CD4-positive, CD25-positive, alpha-beta regulatory T cell (primary cell): ENCODE measurements at regions not wholly inside any gene's neighbourhood (a gene's known extent, or its start where the extent isn't known, plus 50 kb on each side); places are given as distances from the start of the nearest gene placed in this dataset.

ENCODE experiments used
- ATAC-seq, 2 donors: fragments of 150-1000 bp; cut with Tn5 transposase; one replicate each; pipeline ENCODE4 v1.10.0; 2021; ENCODE audit warnings: low read depth in 2 of 2, moderate number of reproducible peaks in 2 of 2, moderate library complexity in 1 of 2
- DNase-seq, 3 donors: peaks; one replicate each; pipeline versions ENCODE4 v3.0.0 to v3.0.0-alpha.2; 2012 to 2022; ENCODE audit warnings: mixed read lengths in 1 of 3
- H3K27ac ChIP-seq: one replicate; pipeline ENCODE4 v1.7.0; 2013; ENCODE audit warnings: mild to moderate bottlenecking, low read length; ENCODE audit not compliant: insufficient read depth, poor library complexity, severe bottlenecking
- H3K27me3 ChIP-seq: one replicate; pipeline ENCODE4 v1.7.0; 2013; ENCODE audit warnings: low read length; ENCODE audit not compliant: control insufficient read depth, insufficient read depth
- H3K36me3 ChIP-seq: one replicate; pipeline ENCODE4 v1.7.0; 2013; ENCODE audit warnings: mild to moderate bottlenecking, low read length, moderate library complexity; ENCODE audit not compliant: control insufficient read depth, insufficient read depth
- H3K4me1 ChIP-seq: 2 replicates; pipeline ENCODE4 v1.7.0; 2013; ENCODE audit warnings: mild to moderate bottlenecking, low read length; ENCODE audit not compliant: insufficient read depth, control insufficient read depth, poor library complexity, severe bottlenecking
- H3K4me3 ChIP-seq: one replicate; pipeline ENCODE4 v1.7.0; 2013; ENCODE audit warnings: low read depth, mild to moderate bottlenecking, low read length, moderate library complexity
- H3K9me3 ChIP-seq, 2 experiments: 1 replicate in 1 of 2; 2 replicates in 1 of 2; pipeline ENCODE4 v1.7.0; 2013; ENCODE audit warnings: low read length in 2 of 2, mild to moderate bottlenecking in 1 of 2, moderate library complexity in 1 of 2; ENCODE audit not compliant: control insufficient read depth in 2 of 2
- H3K27ac Mint-ChIP-seq, 3 donors: one replicate each; pipeline ENCODE4 v1.8.0; 2020 to 2022; ENCODE audit warnings: mild to moderate bottlenecking in 3 of 3, mixed read lengths in 3 of 3, moderate library complexity in 2 of 3
- H3K27me3 Mint-ChIP-seq: one replicate; pipeline ENCODE4 v1.8.0; 2022; ENCODE audit warnings: mild to moderate bottlenecking, mixed read lengths
- H3K36me3 Mint-ChIP-seq: one replicate; pipeline ENCODE4 v1.8.0; 2020; ENCODE audit warnings: mixed read lengths
- H3K4me1 Mint-ChIP-seq, 4 donors: one replicate each; pipeline ENCODE4 v1.8.0; 2020 to 2022; ENCODE audit warnings: mixed read lengths in 4 of 4, mild to moderate bottlenecking in 1 of 4
- H3K4me3 Mint-ChIP-seq, 4 donors: one replicate each; pipeline ENCODE4 v1.8.0; 2020 to 2022; ENCODE audit warnings: mild to moderate bottlenecking in 4 of 4, mixed read lengths in 4 of 4, moderate library complexity in 3 of 4
- H3K9me3 Mint-ChIP-seq, 7 donors: one replicate each; pipeline ENCODE4 v1.8.0; 2020 to 2022; ENCODE audit warnings: mixed read lengths in 7 of 7, mild to moderate bottlenecking in 3 of 7, moderate library complexity in 2 of 7

- H3K36me3 ChIP-seq: no peaks in the 10 kb centered on the region
- H3K27ac Mint-ChIP-seq: no peak overlapping the region
These were observed 834.0 kb downstream of the CDH11 start for GRCh38 chr16:64287655-64288528.

GRCh38 chr16:64282181-64282580 lies 839.7 kb downstream of the CDH11 start:
- no peak overlapping the region for H3K4me3 ChIP-seq
- no peaks in the 10 kb centered on the region for H3K36me3 ChIP-seq
- Mint-ChIP-seq H3K27me3 (no peaks in the 10 kb centered on the region), H3K27ac (no peak overlapping the region), H3K4me1 (no peaks in the 10 kb centered on the region), H3K9me3 (peaks cover 0 to 20% (median 8%) of the 10 kb centered on the region in 7 donors), H3K36me3 (no peaks in the 10 kb centered on the region), H3K4me3 (no peak overlapping the region)
- no peaks in the 10 kb centered on the region for H3K4me1 ChIP-seq
- peaks cover 2 to 12% of the 10 kb centered on the region in 2 experiments for H3K9me3 ChIP-seq
- H3K27ac ChIP-seq: no peak overlapping the region
- H3K27me3 ChIP-seq: no peaks in the 10 kb centered on the region
- no peak for DNase-seq
- no peak for ATAC-seq

More at GRCh38 chr16:64287655-64288528, 834.0 kb downstream of the CDH11 start:
- no peak for DNase-seq
- no peak for ATAC-seq
- Histone ChIP-seq H3K4me3 (no peak overlapping the region), H3K27me3 (no peaks in the 10 kb centered on the region), H3K9me3 (peaks cover 2 to 19% of the 10 kb centered on the region in 2 experiments), H3K27ac (no peak overlapping the region), H3K4me1 (no peaks in the 10 kb centered on the region)
- no peaks in the 10 kb centered on the region for H3K4me1 Mint-ChIP-seq
- no peaks in the 10 kb centered on the region for H3K36me3 Mint-ChIP-seq
- H3K27me3 Mint-ChIP-seq: no peaks in the 10 kb centered on the region
- no peak overlapping the region for H3K4me3 Mint-ChIP-seq
- peaks cover 2 to 23% (median 7%) of the 10 kb centered on the region in 7 donors for H3K9me3 Mint-ChIP-seq

GRCh38 chr16:64280317-64280716 lies 841.5 kb downstream of the CDH11 start:
- Histone ChIP-seq H3K4me1 (no peaks in the 10 kb centered on the region), H3K27me3 (no peaks in the 10 kb centered on the region), H3K36me3 (no peaks in the 10 kb centered on the region), H3K9me3 (peaks cover 2 to 5% of the 10 kb centered on the region in 2 experiments), H3K4me3 (no peak overlapping the region), H3K27ac (no peak overlapping the region)
- ATAC-seq (no peak), DNase-seq (no peak)
- H3K27ac Mint-ChIP-seq: no peak overlapping the region
- no peaks in the 10 kb centered on the region for H3K27me3 Mint-ChIP-seq
- no peaks in the 10 kb centered on the region for H3K4me1 Mint-ChIP-seq
- no peak overlapping the region for H3K4me3 Mint-ChIP-seq
- peaks cover 0 to 29% (median 8%) of the 10 kb centered on the region in 7 donors for H3K9me3 Mint-ChIP-seq
- H3K36me3 Mint-ChIP-seq: no peaks in the 10 kb centered on the region

GRCh38 chr16:64278196-64278595 lies 843.7 kb downstream of the CDH11 start:
- no peak for ATAC-seq
- no peaks in the 10 kb centered on the region for H3K4me1 Mint-ChIP-seq

GRCh38 chr16:64276646-64277045 lies 845.2 kb downstream of the CDH11 start:
- no peak overlapping the region for H3K4me3 ChIP-seq
- H3K36me3 ChIP-seq: no peaks in the 10 kb centered on the region
- Mint-ChIP-seq H3K9me3 (peaks cover 0 to 31% (median 12%) of the 10 kb centered on the region in 7 donors), H3K36me3 (no peaks in the 10 kb centered on the region), H3K27ac (no peak overlapping the region), H3K27me3 (no peaks in the 10 kb centered on the region), H3K4me1 (no peaks in the 10 kb centered on the region), H3K4me3 (no peak overlapping the region)
- no peaks in the 10 kb centered on the region for H3K27me3 ChIP-seq
- no peak for ATAC-seq
- no peaks in the 10 kb centered on the region for H3K4me1 ChIP-seq
- no peak overlapping the region for H3K27ac ChIP-seq
- H3K9me3 ChIP-seq: peaks cover 0 to 5% of the 10 kb centered on the region in 2 experiments
- no peak for DNase-seq

More at GRCh38 chr16:64278196-64278595, 843.7 kb downstream of the CDH11 start:
- H3K27me3 ChIP-seq: no peaks in the 10 kb centered on the region
- H3K9me3 ChIP-seq: peaks cover 0 to 5% of the 10 kb centered on the region in 2 experiments
- DNase-seq: no peak
- Mint-ChIP-seq H3K36me3 (no peaks in the 10 kb centered on the region), H3K9me3 (peaks cover 0 to 24% (median 8%) of the 10 kb centered on the region in 7 donors), H3K27me3 (no peaks in the 10 kb centered on the region), H3K27ac (no peak overlapping the region), H3K4me3 (no peak overlapping the region)
- H3K36me3 ChIP-seq: no peaks in the 10 kb centered on the region
- no peaks in the 10 kb centered on the region for H3K4me1 ChIP-seq
- no peak overlapping the region for H3K27ac ChIP-seq
- H3K4me3 ChIP-seq: no peak overlapping the region

- no peaks in the 10 kb centered on the region for H3K27me3 Mint-ChIP-seq
- no peaks in the 10 kb centered on the region for H3K27me3 ChIP-seq
- no peaks in the 10 kb centered on the region for H3K36me3 Mint-ChIP-seq
- H3K36me3 ChIP-seq: no peaks in the 10 kb centered on the region
- peaks cover 0 to 31% (median 8%) of the 10 kb centered on the region in 7 donors for H3K9me3 Mint-ChIP-seq
- H3K4me1 ChIP-seq: no peaks in the 10 kb centered on the region
- no peak for DNase-seq
- H3K4me3 Mint-ChIP-seq: no peak overlapping the region
- no peak for ATAC-seq
- no peak overlapping the region for H3K27ac ChIP-seq
- H3K4me1 Mint-ChIP-seq: no peaks in the 10 kb centered on the region
- H3K4me3 ChIP-seq: no peak overlapping the region
- no peaks in the 10 kb centered on the region for H3K9me3 ChIP-seq
- H3K27ac Mint-ChIP-seq: no peak overlapping the region
These were observed 849.8 kb downstream of the CDH11 start for GRCh38 chr16:64272028-64272427.

- no peak for ATAC-seq
- Histone ChIP-seq H3K4me1 (no peaks in the 10 kb centered on the region), H3K27ac (no peak overlapping the region), H3K9me3 (peaks cover 0 to 2% of the 10 kb centered on the region in 2 experiments), H3K27me3 (no peaks in the 10 kb centered on the region), H3K4me3 (no peak overlapping the region), H3K36me3 (no peaks in the 10 kb centered on the region)
- no peaks in the 10 kb centered on the region for H3K36me3 Mint-ChIP-seq
- no peak overlapping the region for H3K4me3 Mint-ChIP-seq
- H3K4me1 Mint-ChIP-seq: no peaks in the 10 kb centered on the region
- DNase-seq: no peak
- no peak overlapping the region for H3K27ac Mint-ChIP-seq
- H3K9me3 Mint-ChIP-seq: peaks cover 0 to 21% (median 8%) of the 10 kb centered on the region in 7 donors
- no peaks in the 10 kb centered on the region for H3K27me3 Mint-ChIP-seq
These were observed 852.1 kb downstream of the CDH11 start for GRCh38 chr16:64269756-64270155.

GRCh38 chr16:64265756-64266155 lies 856.1 kb downstream of the CDH11 start:
- DNase-seq (no peak), ATAC-seq (no peak)
- Mint-ChIP-seq H3K4me3 (no peak overlapping the region), H3K36me3 (no peaks in the 10 kb centered on the region), H3K27ac (no peak overlapping the region), H3K9me3 (peaks cover 0 to 28% (median 6%) of the 10 kb centered on the region in 7 donors), H3K27me3 (no peaks in the 10 kb centered on the region), H3K4me1 (no peaks in the 10 kb centered on the region)
- no peaks in the 10 kb centered on the region for H3K36me3 ChIP-seq
- no peaks in the 10 kb centered on the region for H3K27me3 ChIP-seq
- no peaks in the 10 kb centered on the region for H3K4me1 ChIP-seq
- peaks cover 2 to 5% of the 10 kb centered on the region in 2 experiments for H3K9me3 ChIP-seq
- H3K27ac ChIP-seq: no peak overlapping the region
- H3K4me3 ChIP-seq: no peak overlapping the region
